ENCODE measurements at regions not wholly inside any gene's neighbourhood (a gene's known extent, or its start where the extent isn't known, plus 50 kb on each side); places are given as distances from the start of the nearest gene placed in this dataset.

GRCh38 chr3:72482589-72483321 is 365.5 kb downstream of the SHQ1 start:
- TF ChIP-seq CTCF (IDR thresholded peaks at IDR 0.05) (no peak), ZFX (IDR thresholded peaks at IDR 0.05; ENCODE audit: borderline replicate concordance) (no peak)
